ENCODE measurements at regions not wholly inside any gene's neighbourhood (a gene's known extent, or its start where the extent isn't known, plus 50 kb on each side); places are given as distances from the start of the nearest gene placed in this dataset.
A peak's percentile ranks its signal among the peaks of the same experiment; 100 is the strongest.

GRCh38 chr5:155097995-155098394 is 84.4 kb downstream of the KIF4B start:
- Histone ChIP-seq H3K36me3 (ENCODE audit: control insufficient read depth in 4 of 4, insufficient read depth in 3 of 4, low read depth in 1 of 4, low read length in 3 of 4) (no peaks in the 10 kb centered on the region), H3K4me1 (ENCODE audit: control insufficient read depth in 4 of 4, insufficient read depth in 4 of 4, low read length in 3 of 4) (no peaks in the 10 kb centered on the region), H3K27ac (ENCODE audit: low read depth in 1 of 2, low read length in 2 of 2) (no peak overlapping the region), H3K27me3 (ENCODE audit: control insufficient read depth in 4 of 4, insufficient read depth in 4 of 4, low read length in 3 of 4) (peaks cover 0 to 11% (median 0%) of the 10 kb centered on the region in 4 donors), H3K9ac (ENCODE audit: low read depth in 1 of 2, low read length in 2 of 2) (no peak overlapping the region), H3K4me3 (ENCODE audit: low read depth in 1 of 3, low read length in 3 of 3) (no peak overlapping the region), H3K9me3 (ENCODE audit: control insufficient read depth in 4 of 4, low read length in 3 of 4) (peaks cover 0 to 4% (median 0%) of the 10 kb centered on the region in 4 donors)
- 90% methylated on average over 2 of the region's 2 CpGs for WGBS
- DNase-seq (ENCODE audit: low spot score), result no peak
- TF ChIP-seq RAD21 (IDR thresholded peaks at IDR 0.05) (no peak), NR2F2 (IDR thresholded peaks at IDR 0.05) (no peak), RXRA (IDR thresholded peaks at IDR 0.05) (no peak), REST (IDR thresholded peaks at IDR 0.05) (no peak), FOXA1 (IDR thresholded peaks at IDR 0.05) (no peak), EGR1 (IDR thresholded peaks at IDR 0.05; ENCODE audit: low read depth in 2 of 2) (no peak), TAF1 (conservative IDR thresholded peaks at IDR 0.05) (no peak), ZBTB33 (IDR thresholded peaks at IDR 0.05) (no peak), JUND (IDR thresholded peaks at IDR 0.05) (no peak), FOXA2 (IDR thresholded peaks at IDR 0.05) (no peak), SP1 (IDR thresholded peaks at IDR 0.05) (no peak), GABPA (IDR thresholded peaks at IDR 0.05 in 1 of 2, conservative IDR thresholded peaks at IDR 0.05 in 1 of 2) (no peak), YY1 (IDR thresholded peaks at IDR 0.05) (no peak), ATF3 (IDR thresholded peaks at IDR 0.05) (no peak)

GRCh38 chr5:155098433-155098832 is 84.9 kb downstream of the KIF4B start:
- Histone ChIP-seq H3K4me1 (ENCODE audit: control insufficient read depth in 4 of 4, insufficient read depth in 4 of 4, low read length in 3 of 4) (no peaks in the 10 kb centered on the region), H3K27ac (ENCODE audit: low read depth in 1 of 2, low read length in 2 of 2) (no peak overlapping the region), H3K9me3 (ENCODE audit: control insufficient read depth in 4 of 4, low read length in 3 of 4) (peaks cover 0 to 4% (median 0%) of the 10 kb centered on the region in 4 donors), H3K9ac (ENCODE audit: low read depth in 1 of 2, low read length in 2 of 2) (no peak overlapping the region), H3K36me3 (ENCODE audit: control insufficient read depth in 4 of 4, insufficient read depth in 3 of 4, low read depth in 1 of 4, low read length in 3 of 4) (no peaks in the 10 kb centered on the region), H3K27me3 (ENCODE audit: control insufficient read depth in 4 of 4, insufficient read depth in 4 of 4, low read length in 3 of 4) (peaks cover 0 to 11% (median 0%) of the 10 kb centered on the region in 4 donors), H3K4me3 (ENCODE audit: low read depth in 1 of 3, low read length in 3 of 3) (no peak overlapping the region)
- 38% methylated on average over 1 of the region's 1 CpG for WGBS
- no peak for DNase-seq (ENCODE audit: low spot score)
- TF ChIP-seq ATF3 (IDR thresholded peaks at IDR 0.05) (no peak), REST (IDR thresholded peaks at IDR 0.05) (peak; percentile 92)

Data from liver (tissue), 7 donors.